Activated CD8-positive, alpha-beta T cell treated with anti-CD3 and anti-CD28 coated beads, Interleukin-2, amount 10 ng/mL, durations not matched to agents 7 days and 5 days (primary cell): ENCODE measurements at regions not wholly inside any gene's neighbourhood (a gene's known extent, or its start where the extent isn't known, plus 50 kb on each side); places are given as distances from the start of the nearest gene placed in this dataset.

Experiments
- ATAC-seq: fragments of 150-1000 bp; cut with Tn5 transposase; one replicate; pipeline ENCODE4 v1.10.0; 2021; ENCODE audit warnings: moderate library complexity
- CTCF ChIA-PET: fragments of 350-600 bp; sonication (Branson Sonifier 250); formaldehyde crosslinking; loops from one replicate; lab custom pipeline; 2021; ENCODE audit warnings: antibody characterized with exemption; lab: Charles Lee
- POLR2A ChIA-PET: fragments of 350-600 bp; sonication (Branson Sonifier 250); formaldehyde crosslinking; loops from one replicate; lab custom pipeline; 2021; ENCODE audit warnings: antibody characterized with exemption; lab: Charles Lee
- DNase-seq: peaks from one replicate; pipeline ENCODE4 v3.0.0-alpha.2; 2020
- H3K27ac Mint-ChIP-seq: one replicate; pipeline ENCODE4 v1.8.0; 2021; ENCODE audit warnings: mild to moderate bottlenecking, mixed read lengths
- H3K27me3 Mint-ChIP-seq: one replicate; pipeline ENCODE4 v1.8.0; 2021; ENCODE audit warnings: low read depth, mixed read lengths
- H3K36me3 Mint-ChIP-seq: one replicate; pipeline ENCODE4 v1.8.0; 2021; ENCODE audit warnings: low read depth, mixed read lengths
- H3K4me1 Mint-ChIP-seq: one replicate; pipeline ENCODE4 v1.8.0; 2021; ENCODE audit warnings: low read depth, mixed read lengths
- H3K4me3 Mint-ChIP-seq: one replicate; pipeline ENCODE4 v1.8.0; 2021; ENCODE audit warnings: mild to moderate bottlenecking, mixed read lengths
- H3K9me3 Mint-ChIP-seq: one replicate; pipeline ENCODE4 v1.8.0; 2022; ENCODE audit warnings: mixed read lengths; ENCODE audit not compliant: insufficient read depth

GRCh38 chr3:3586336-3586735 is 212.9 kb upstream of the LRRN1 start:
- no peak overlapping the region for H3K4me3 Mint-ChIP-seq
- no peak for DNase-seq
- no peaks in the 10 kb centered on the region for H3K36me3 Mint-ChIP-seq
- H3K27me3 Mint-ChIP-seq, result no peaks in the 10 kb centered on the region
- no peak for ATAC-seq
- ChIA-PET CTCF (no interaction called here), POLR2A (no interaction called here)
- no peak overlapping the region for H3K27ac Mint-ChIP-seq
- H3K9me3 Mint-ChIP-seq, result no peaks in the 10 kb centered on the region
- no peaks in the 10 kb centered on the region for H3K4me1 Mint-ChIP-seq

GRCh38 chr3:3579658-3580057 is 219.6 kb upstream of the LRRN1 start:
- Mint-ChIP-seq H3K4me1 (no peaks in the 10 kb centered on the region), H3K27me3 (no peaks in the 10 kb centered on the region), H3K4me3 (no peak overlapping the region), H3K36me3 (no peaks in the 10 kb centered on the region), H3K27ac (no peak overlapping the region), H3K9me3 (no peaks in the 10 kb centered on the region)
- ATAC-seq (no peak), DNase-seq (no peak)
- CTCF ChIA-PET, result no interaction called here
- POLR2A ChIA-PET, result no interaction called here

GRCh38 chr3:3578718-3579117 is 220.5 kb upstream of the LRRN1 start:
- CTCF ChIA-PET, result no interaction called here
- H3K27me3 Mint-ChIP-seq, result no peaks in the 10 kb centered on the region
- POLR2A ChIA-PET, result no interaction called here
- H3K4me3 Mint-ChIP-seq, result no peak overlapping the region
- no peaks in the 10 kb centered on the region for H3K9me3 Mint-ChIP-seq
- ATAC-seq (no peak), DNase-seq (no peak)
- H3K4me1 Mint-ChIP-seq, result no peaks in the 10 kb centered on the region
- H3K27ac Mint-ChIP-seq, result no peak overlapping the region
- H3K36me3 Mint-ChIP-seq, result no peaks in the 10 kb centered on the region

GRCh38 chr3:3577823-3578222 is 221.4 kb upstream of the LRRN1 start:
- no peaks in the 10 kb centered on the region for H3K27me3 Mint-ChIP-seq
- no peak overlapping the region for H3K4me3 Mint-ChIP-seq
- ChIA-PET CTCF (no interaction called here), POLR2A (no interaction called here)
- DNase-seq, result no peak
- no peaks in the 10 kb centered on the region for H3K4me1 Mint-ChIP-seq
- no peaks in the 10 kb centered on the region for H3K36me3 Mint-ChIP-seq
- H3K9me3 Mint-ChIP-seq, result no peaks in the 10 kb centered on the region
- ATAC-seq, result no peak
- no peak overlapping the region for H3K27ac Mint-ChIP-seq

GRCh38 chr3:3573341-3573740 is 225.9 kb upstream of the LRRN1 start:
- Mint-ChIP-seq H3K27me3 (no peaks in the 10 kb centered on the region), H3K27ac (no peak overlapping the region), H3K4me3 (no peak overlapping the region), H3K4me1 (no peaks in the 10 kb centered on the region), H3K9me3 (no peaks in the 10 kb centered on the region), H3K36me3 (no peaks in the 10 kb centered on the region)
- no peak for ATAC-seq
- DNase-seq, result no peak
- POLR2A ChIA-PET, result no interaction called here
- CTCF ChIA-PET, result no interaction called here

GRCh38 chr3:3560591-3561311 is 238.5 kb upstream of the LRRN1 start:
- H3K27me3 Mint-ChIP-seq, result no peaks in the 10 kb centered on the region
- no peak overlapping the region for H3K4me3 Mint-ChIP-seq
- H3K9me3 Mint-ChIP-seq, result no peaks in the 10 kb centered on the region
- DNase-seq (no peak), ATAC-seq (no peak)
- H3K27ac Mint-ChIP-seq, result no peak overlapping the region
- H3K36me3 Mint-ChIP-seq, result no peaks in the 10 kb centered on the region
- ChIA-PET CTCF (no interaction called here), POLR2A (no interaction called here)
- H3K4me1 Mint-ChIP-seq, result no peaks in the 10 kb centered on the region

- ChIA-PET CTCF (no interaction called here), POLR2A (no interaction called here)
- Mint-ChIP-seq H3K27me3 (no peaks in the 10 kb centered on the region), H3K4me3 (no peak overlapping the region), H3K9me3 (no peaks in the 10 kb centered on the region), H3K4me1 (no peaks in the 10 kb centered on the region), H3K36me3 (no peaks in the 10 kb centered on the region), H3K27ac (no peak overlapping the region)
- DNase-seq (no peak), ATAC-seq (no peak)
These were observed 239.4 kb upstream of the LRRN1 start for GRCh38 chr3:3559786-3560185.

GRCh38 chr3:3556078-3556477 is 243.2 kb upstream of the LRRN1 start:
- CTCF ChIA-PET, result no interaction called here
- Mint-ChIP-seq H3K27me3 (no peaks in the 10 kb centered on the region), H3K4me1 (no peaks in the 10 kb centered on the region), H3K27ac (no peak overlapping the region), H3K36me3 (no peaks in the 10 kb centered on the region), H3K9me3 (no peaks in the 10 kb centered on the region), H3K4me3 (no peak overlapping the region)
- no peak for DNase-seq
- POLR2A ChIA-PET, result no interaction called here
- no peak for ATAC-seq

DNA sequence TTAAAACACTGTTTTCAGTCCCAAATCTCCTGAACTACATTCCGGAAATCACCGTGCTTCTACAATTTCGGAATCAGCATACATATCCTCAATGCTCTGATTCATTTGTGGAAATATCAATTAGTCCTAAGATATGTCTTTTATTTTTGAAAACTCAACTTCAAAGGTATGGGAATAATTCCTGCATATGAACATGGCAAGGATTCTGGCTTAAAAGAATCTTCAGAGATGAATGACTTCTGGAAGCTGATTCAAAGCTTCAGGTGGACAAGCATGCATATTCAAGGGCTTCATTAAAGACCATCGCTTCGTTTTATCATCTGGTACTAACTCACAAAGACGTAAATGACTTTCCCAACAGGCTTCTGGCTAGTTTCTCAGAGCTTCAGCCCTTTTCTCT is 246.0 kb upstream of the LRRN1 start:
- DNase-seq, result no peak
- ChIA-PET CTCF (no interaction called here), POLR2A (no interaction called here)
- H3K27me3 Mint-ChIP-seq, result no peaks in the 10 kb centered on the region
- H3K4me3 Mint-ChIP-seq, result no peak overlapping the region
- H3K36me3 Mint-ChIP-seq, result no peaks in the 10 kb centered on the region
- H3K27ac Mint-ChIP-seq, result no peak overlapping the region
- ATAC-seq, result no peak
- no peaks in the 10 kb centered on the region for H3K9me3 Mint-ChIP-seq
- H3K4me1 Mint-ChIP-seq, result no peaks in the 10 kb centered on the region

- CTCF ChIA-PET, result no interaction called here
- ATAC-seq, result no peak
- Mint-ChIP-seq H3K36me3 (no peaks in the 10 kb centered on the region), H3K4me3 (no peak overlapping the region), H3K9me3 (no peaks in the 10 kb centered on the region), H3K4me1 (no peaks in the 10 kb centered on the region), H3K27ac (no peak overlapping the region), H3K27me3 (no peaks in the 10 kb centered on the region)
- POLR2A ChIA-PET, result no interaction called here
- no peak for DNase-seq
These were observed 246.5 kb upstream of the LRRN1 start for GRCh38 chr3:3552761-3553160.

GRCh38 chr3:3551981-3552380 is 247.2 kb upstream of the LRRN1 start:
- Mint-ChIP-seq H3K4me1 (no peaks in the 10 kb centered on the region), H3K4me3 (no peak overlapping the region), H3K27me3 (no peaks in the 10 kb centered on the region), H3K36me3 (no peaks in the 10 kb centered on the region), H3K9me3 (no peaks in the 10 kb centered on the region), H3K27ac (no peak overlapping the region)
- ATAC-seq (no peak), DNase-seq (no peak)
- ChIA-PET CTCF (no interaction called here), POLR2A (no interaction called here)

DNA sequence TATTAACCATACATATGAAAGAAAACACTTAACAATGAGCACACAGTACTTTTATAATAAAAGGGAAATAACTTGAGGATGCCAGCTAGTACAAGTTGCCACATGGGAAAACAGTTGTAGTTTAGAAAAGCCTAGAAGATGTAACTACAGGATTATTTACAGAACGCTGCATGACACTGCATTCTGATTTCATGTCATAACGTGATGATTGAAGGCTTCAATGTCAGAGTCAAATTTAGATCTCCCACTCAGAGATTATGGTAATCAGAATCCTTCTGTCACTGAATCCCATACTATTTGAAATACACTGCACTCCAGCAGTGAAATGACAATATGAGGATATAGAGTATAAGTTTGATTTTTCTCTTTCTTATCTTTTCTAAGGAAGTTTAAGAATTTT is 253.9 kb upstream of the LRRN1 start:
- CTCF ChIA-PET, result no interaction called here
- POLR2A ChIA-PET, result no interaction called here
- H3K27ac Mint-ChIP-seq, result no peak overlapping the region
- H3K9me3 Mint-ChIP-seq, result no peaks in the 10 kb centered on the region
- ATAC-seq (no peak), DNase-seq (no peak)
- no peak overlapping the region for H3K4me3 Mint-ChIP-seq
- H3K27me3 Mint-ChIP-seq, result no peaks in the 10 kb centered on the region
- no peaks in the 10 kb centered on the region for H3K4me1 Mint-ChIP-seq
- no peaks in the 10 kb centered on the region for H3K36me3 Mint-ChIP-seq

DNA sequence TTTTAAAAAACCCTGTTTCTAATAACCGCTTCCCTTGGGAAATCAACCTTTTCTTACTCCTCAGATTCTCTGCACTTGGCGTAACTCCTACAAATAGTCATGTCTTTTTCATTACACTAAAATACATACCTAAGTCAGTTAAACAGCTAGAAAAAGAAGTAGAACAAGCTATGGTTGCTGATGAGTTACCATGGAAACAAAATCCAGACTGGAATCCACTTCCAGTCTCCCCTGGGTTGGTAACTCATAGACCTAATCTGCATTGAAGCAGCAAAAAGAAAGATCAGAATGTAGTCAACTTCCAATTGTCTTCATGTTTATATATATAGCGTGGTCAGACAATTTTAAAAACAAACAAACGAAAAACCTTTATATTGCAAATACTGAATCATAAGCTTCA is 260.8 kb upstream of the LRRN1 start:
- Mint-ChIP-seq H3K4me3 (no peak overlapping the region), H3K36me3 (no peaks in the 10 kb centered on the region), H3K27ac (no peak overlapping the region), H3K4me1 (no peaks in the 10 kb centered on the region), H3K9me3 (no peaks in the 10 kb centered on the region), H3K27me3 (no peaks in the 10 kb centered on the region)
- POLR2A ChIA-PET, result no interaction called here
- no peak for DNase-seq
- ATAC-seq, result no peak
- CTCF ChIA-PET, result no interaction called here
